HCT116 (cell line): ENCODE measurements at regions not wholly inside any gene's neighbourhood (a gene's known extent, or its start where the extent isn't known, plus 50 kb on each side); places are given as distances from the start of the nearest gene placed in this dataset.

Experiments
- ATAC-seq: fragments of 200-7000 bp; cut with Tn5 transposase; 2 replicates; pipeline ENCODE4 v1.9.1; 2020; ENCODE audit warnings: mild to moderate bottlenecking, moderate library complexity
- BruUV-seq: library from RNA; stranded (reverse); fragments of 400-500 nt; replicated peaks from 2 replicates; lab custom pipeline; 2021; lab: Mats Ljungman, UMichigan
- CTCF ChIA-PET: fragments of 300-600 bp; sonication (Branson Sonifier 250); formaldehyde crosslinking; loops from one replicate; lab custom pipeline; 2021; ENCODE audit warnings: antibody characterized with exemption; lab: Charles Lee
- POLR2A ChIA-PET: fragments of 300-600, 350-600 bp; sonication (Branson Sonifier 250); formaldehyde crosslinking; loops from one replicate; lab custom pipeline; 2021; ENCODE audit warnings: antibody characterized with exemption; lab: Charles Lee
- RAD21 ChIA-PET, 2 experiments: fragments of 300-600 bp; sonication (Branson Sonifier 250); formaldehyde crosslinking; loops; one replicate each; lab custom pipeline; 2023; ENCODE audit warnings: low total read pairs in 2 of 2; ENCODE audit not compliant: uncharacterized antibody in 2 of 2, unreplicated experiment in 2 of 2, low non-redundant PET in 1 of 2; lab: Charles Lee
- DNase-seq: peaks from one replicate; pipeline ENCODE4 v3.0.0-alpha.2; 2010; ENCODE audit warnings: low read depth, low spot score
- H2AFZ ChIP-seq: fragments of 200-600 bp; shearing (Covaris generic), sonication (generic); 2 replicates; pipeline ENCODE4 v1.6.1; 2017; ENCODE audit warnings: low read depth, mixed run types, mixed read lengths, antibody characterized with exemption, low read length; ENCODE audit not compliant: poor library complexity, severe bottlenecking
- H3K27ac ChIP-seq: 2 replicates; pipeline ENCODE4 v1.5.1; 2012; ENCODE audit warnings: low read depth, low read length
- H3K27me3 ChIP-seq: fragments of 200-600 bp; sonication (generic); 2 replicates; pipeline ENCODE4 v1.6.1; 2016; ENCODE audit warnings: mixed run types, low read length, mixed read lengths; ENCODE audit not compliant: insufficient read depth
- H3K36me3 ChIP-seq, 2 experiments: fragments of 200-500 bp in 1 of 2; fragments of 200-600 bp in 1 of 2; sonication (Bioruptor generic) in 1 of 2; sonication (generic) in 1 of 2; 2 replicates each; pipeline versions ENCODE4 v1.5.1 to v1.6.1; 2014 to 2016; ENCODE audit warnings: low read length in 2 of 2, inconsistent platforms in 1 of 2, mixed read lengths in 1 of 2, mixed run types in 1 of 2; ENCODE audit not compliant: insufficient read depth in 2 of 2, control insufficient read depth in 1 of 2
- H3K4me1 ChIP-seq, 2 experiments: fragments of 200-600 bp in 1 of 2; sonication (generic) in 1 of 2; 2 replicates each; pipeline versions ENCODE4 v1.5.1 to v1.6.1; 2012 to 2017; ENCODE audit warnings: low read length in 2 of 2, inconsistent platforms in 1 of 2, mild to moderate bottlenecking in 1 of 2, mixed read lengths in 1 of 2, mixed run types in 1 of 2, moderate library complexity in 1 of 2; ENCODE audit not compliant: insufficient read depth in 2 of 2, control insufficient read depth in 1 of 2
- H3K4me2 ChIP-seq: fragments of 200-600 bp; sonication (generic); 2 replicates; pipeline ENCODE4 v1.6.1; 2017; ENCODE audit warnings: mixed run types, low read length, mixed read lengths
- H3K4me3 ChIP-seq, 2 experiments: fragments of 200-600 bp in 1 of 2; sonication (generic) in 1 of 2; replicated peaks in 1 of 2; 2 replicates each; pipeline ENCODE4 v1.5.1; 2011 to 2016; ENCODE audit warnings: low read length in 2 of 2, control low read depth in 1 of 2, low read depth in 1 of 2, mild to moderate bottlenecking in 1 of 2, mixed read lengths in 1 of 2, mixed run types in 1 of 2
- H3K79me2 ChIP-seq: fragments of 200-600 bp; sonication (generic); 2 replicates; pipeline ENCODE4 v1.6.1; 2017; ENCODE audit warnings: mild to moderate bottlenecking, mixed run types, low read length, moderate library complexity, mixed read lengths; ENCODE audit not compliant: insufficient read depth
- H3K9ac ChIP-seq: fragments of 200-600 bp; sonication (generic); 2 replicates; pipeline ENCODE4 v1.6.1; 2016; ENCODE audit warnings: low read length, mixed read lengths
- H3K9me2 ChIP-seq: fragments of 200-600 bp; sonication (generic), shearing (Covaris generic); 2 replicates; pipeline ENCODE4 v1.6.1; 2017; ENCODE audit warnings: mixed run types, mild to moderate bottlenecking, moderate library complexity; ENCODE audit not compliant: insufficient read depth
- H3K9me3 ChIP-seq, 2 experiments: fragments of 200-500 bp in 1 of 2; fragments of 200-600 bp in 1 of 2; sonication (Bioruptor generic) in 1 of 2; sonication (generic) in 1 of 2; 2 replicates each; pipeline ENCODE4 v1.6.1; 2014 to 2017; ENCODE audit warnings: low read length in 2 of 2, mixed read lengths in 2 of 2, inconsistent platforms in 1 of 2, low read depth in 1 of 2, mild to moderate bottlenecking in 1 of 2, mixed run types in 1 of 2, moderate library complexity in 1 of 2; ENCODE audit not compliant: control insufficient read depth in 1 of 2, insufficient read depth in 1 of 2
- H4K20me1 ChIP-seq: fragments of 200-600 bp; sonication (generic), shearing (Covaris generic); 2 replicates; pipeline ENCODE4 v1.6.1; 2017; ENCODE audit warnings: mixed run types, mild to moderate bottlenecking, moderate library complexity; ENCODE audit not compliant: insufficient read depth
- CEBPB ChIP-seq: IDR thresholded peaks from 2 replicates; pipeline ENCODE4 v1.6.1; 2012; ENCODE audit warnings: low read depth
- EGR1 ChIP-seq: IDR thresholded peaks from 2 replicates; pipeline ENCODE4 v1.6.1; 2012; ENCODE audit warnings: low read depth
- ELF1 ChIP-seq: IDR thresholded peaks from 2 replicates; pipeline ENCODE4 v1.6.1; 2012; ENCODE audit warnings: low read depth, borderline replicate concordance
- EZH2phosphoT487 ChIP-seq: fragments of 200-600 bp; IDR thresholded peaks from 2 replicates; pipeline ENCODE4 v1.6.1; 2018; ENCODE audit warnings: antibody characterized with exemption, borderline replicate concordance
- FOSL1 ChIP-seq: IDR thresholded peaks from 2 replicates; pipeline ENCODE4 v1.6.1; 2012; ENCODE audit warnings: low read depth
- POLR2AphosphoS5 ChIP-seq: IDR thresholded peaks from 2 replicates; pipeline ENCODE4 v1.6.1; 2011; ENCODE audit warnings: mild to moderate bottlenecking, low read depth, low read length, moderate library complexity
- RAD21 ChIP-seq: IDR thresholded peaks from 2 replicates; pipeline ENCODE4 v1.6.1; 2012; ENCODE audit warnings: low read depth, mild to moderate bottlenecking
- SIN3A ChIP-seq: IDR thresholded peaks from 2 replicates; pipeline ENCODE4 v1.6.1; 2012; ENCODE audit warnings: low read depth
- TCF7L2 ChIP-seq: IDR thresholded peaks from 2 replicates; pipeline ENCODE4 v1.7.0; 2011; ENCODE audit warnings: borderline replicate concordance, inconsistent platforms; ENCODE audit not compliant: insufficient read depth, insufficient read length; ENCODE audit errors: extremely low read depth
- YY1 ChIP-seq: IDR thresholded peaks from 2 replicates; pipeline ENCODE4 v1.6.1; 2011; ENCODE audit warnings: low read length, low read depth, moderate library complexity, mild to moderate bottlenecking; ENCODE audit not compliant: insufficient replicate concordance; ENCODE audit errors: extremely low read depth
- intact Hi-C: fragments of 100-400 bp; cut with micrococcal nuclease; formaldehyde crosslinking; loops from 2 replicates; pipeline ENCODE4 v1.10.0; 2022
- TF ChIP-seq, protein P1 (sequence below): IDR thresholded peaks from 2 replicates; pipeline ENCODE4 v1.6.1; 2012
- TF ChIP-seq, protein P2 (sequence below): IDR thresholded peaks from 2 replicates; pipeline ENCODE4 v1.6.1; 2011; ENCODE audit warnings: mild to moderate bottlenecking, low read length, moderate library complexity; ENCODE audit not compliant: insufficient replicate concordance; ENCODE audit errors: extremely low read depth
- TF ChIP-seq, protein P3 (sequence below), 3 experiments: fragments of 200-600 bp in 1 of 3; sonication (generic) in 1 of 3; IDR thresholded peaks in 2 of 3; conservative IDR thresholded peaks in 1 of 3; 2 replicates each; pipeline ENCODE4 v1.5.1; 2012 to 2017; ENCODE audit warnings: low read depth in 2 of 3, low read length in 2 of 3, antibody characterized with exemption in 1 of 3, borderline replicate concordance in 1 of 3, control low read depth in 1 of 3, mild to moderate bottlenecking in 1 of 3, mixed read lengths in 1 of 3, mixed run types in 1 of 3, moderate library complexity in 1 of 3; ENCODE audit not compliant: insufficient read depth in 1 of 3

DNA sequence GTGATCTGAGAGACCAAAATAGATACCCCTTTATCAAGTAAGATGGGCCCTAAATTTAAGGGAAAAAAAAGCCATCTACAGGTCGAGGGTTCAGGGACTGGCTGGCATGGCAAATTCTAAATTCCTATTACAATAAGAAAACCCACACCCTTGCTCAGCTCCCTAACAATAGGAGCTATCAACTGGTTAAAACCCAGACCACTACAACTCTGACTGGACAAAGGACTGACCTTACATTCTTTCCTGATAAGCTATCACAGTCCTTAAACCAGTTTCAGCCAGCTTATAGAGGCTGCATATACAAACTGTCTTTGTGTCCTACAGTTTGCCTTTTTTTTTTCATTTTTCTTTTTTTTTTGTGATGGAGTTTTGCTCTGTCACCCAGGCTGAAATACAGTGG lies 803.6 kb downstream of the NR2F1-AS1 start:
- DNase-seq, result no peak
- Histone ChIP-seq H3K79me2 (no peaks in the 10 kb centered on the region), H3K27me3 (no peaks in the 10 kb centered on the region), H3K9me3 (no peaks in the 10 kb centered on the region), H3K4me1 (no peaks in the 10 kb centered on the region), H4K20me1 (no peaks in the 10 kb centered on the region), H3K27ac (no peak overlapping the region), H3K4me3 (no peak overlapping the region), H3K4me2 (no peak overlapping the region), H3K9me2 (no peaks in the 10 kb centered on the region), H2AFZ (no peak overlapping the region), H3K36me3 (no peaks in the 10 kb centered on the region), H3K9ac (no peak overlapping the region)
- RAD21 ChIA-PET, result no interaction called here
- BruUV-seq, result no TSS peak
- no peak for TF ChIP-seq FOSL1
- TF ChIP-seq TCF7L2, result no peak
- ATAC-seq, result no peak
- POLR2A ChIA-PET, result no interaction called here
- CTCF ChIA-PET, result no interaction called here
- intact Hi-C loops, result no loop called here

DNA sequence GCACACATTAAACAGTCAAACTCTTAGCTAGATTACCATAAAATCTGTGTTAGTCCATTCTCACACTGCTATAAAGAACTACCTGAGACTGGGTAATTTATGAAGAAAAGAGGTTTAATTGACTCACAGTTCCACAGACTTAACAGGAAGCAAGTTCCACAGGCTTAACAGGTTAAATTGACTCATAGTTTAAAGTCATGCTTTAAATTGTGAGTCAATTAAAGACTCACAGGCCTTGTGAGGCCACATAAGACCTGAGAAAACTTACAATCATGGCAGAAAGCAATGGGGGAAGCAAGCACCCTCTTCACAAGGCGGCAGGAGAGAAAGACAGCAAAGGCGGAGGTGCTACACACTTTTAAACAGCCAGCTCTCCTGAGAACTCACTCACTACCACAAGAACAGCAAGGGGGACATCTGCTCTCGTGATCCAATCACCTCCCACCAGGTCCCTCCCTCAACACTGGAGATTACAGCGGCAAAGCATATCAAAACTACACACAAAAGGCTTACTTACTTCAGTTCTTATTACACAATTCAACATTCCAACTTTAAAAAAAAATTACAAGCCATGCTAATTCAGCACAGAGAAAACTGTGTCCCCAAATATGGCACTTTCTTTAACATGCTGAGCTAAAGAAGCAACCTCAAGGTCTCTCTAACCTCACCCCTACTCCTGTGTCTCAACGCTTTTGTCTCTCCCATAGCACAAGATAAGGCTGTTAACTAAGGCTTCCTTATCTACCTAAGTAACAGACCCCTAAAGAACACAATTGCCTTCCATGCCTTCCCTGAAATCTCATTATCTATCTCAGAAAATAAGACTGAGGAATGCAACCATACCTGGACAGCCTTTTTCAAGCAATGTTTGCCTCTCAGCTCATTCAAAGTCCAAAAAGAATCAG lies 805.1 kb downstream of the NR2F1-AS1 start:
- Histone ChIP-seq H4K20me1 (no peaks in the 10 kb centered on the region), H3K4me3 (no peak overlapping the region), H3K9me3 (no peaks in the 10 kb centered on the region), H3K79me2 (no peaks in the 10 kb centered on the region), H3K9me2 (no peaks in the 10 kb centered on the region), H3K27me3 (no peaks in the 10 kb centered on the region), H2AFZ (no peak overlapping the region), H3K27ac (no peak overlapping the region), H3K4me1 (no peaks in the 10 kb centered on the region), H3K4me2 (no peak overlapping the region), H3K36me3 (no peaks in the 10 kb centered on the region), H3K9ac (no peak overlapping the region)
- RAD21 ChIA-PET, result no interaction called here
- POLR2A ChIA-PET, result no interaction called here
- CTCF ChIA-PET, result no interaction called here
- intact Hi-C loops, result no loop called here
- no peak for ATAC-seq
- no peak for DNase-seq
- no TSS peak for BruUV-seq
- TF ChIP-seq, protein P1, sequence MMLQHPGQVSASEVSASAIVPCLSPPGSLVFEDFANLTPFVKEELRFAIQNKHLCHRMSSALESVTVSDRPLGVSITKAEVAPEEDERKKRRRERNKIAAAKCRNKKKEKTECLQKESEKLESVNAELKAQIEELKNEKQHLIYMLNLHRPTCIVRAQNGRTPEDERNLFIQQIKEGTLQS, result no peak
- TF ChIP-seq CEBPB (no peak), FOSL1 (no peak), TCF7L2 (no peak), POLR2AphosphoS5 (no peak), RAD21 (no peak), EGR1 (no peak), SIN3A (no peak), EZH2phosphoT487 (no peak), YY1 (no peak), ELF1 (no peak)
- TF ChIP-seq, protein P2, sequence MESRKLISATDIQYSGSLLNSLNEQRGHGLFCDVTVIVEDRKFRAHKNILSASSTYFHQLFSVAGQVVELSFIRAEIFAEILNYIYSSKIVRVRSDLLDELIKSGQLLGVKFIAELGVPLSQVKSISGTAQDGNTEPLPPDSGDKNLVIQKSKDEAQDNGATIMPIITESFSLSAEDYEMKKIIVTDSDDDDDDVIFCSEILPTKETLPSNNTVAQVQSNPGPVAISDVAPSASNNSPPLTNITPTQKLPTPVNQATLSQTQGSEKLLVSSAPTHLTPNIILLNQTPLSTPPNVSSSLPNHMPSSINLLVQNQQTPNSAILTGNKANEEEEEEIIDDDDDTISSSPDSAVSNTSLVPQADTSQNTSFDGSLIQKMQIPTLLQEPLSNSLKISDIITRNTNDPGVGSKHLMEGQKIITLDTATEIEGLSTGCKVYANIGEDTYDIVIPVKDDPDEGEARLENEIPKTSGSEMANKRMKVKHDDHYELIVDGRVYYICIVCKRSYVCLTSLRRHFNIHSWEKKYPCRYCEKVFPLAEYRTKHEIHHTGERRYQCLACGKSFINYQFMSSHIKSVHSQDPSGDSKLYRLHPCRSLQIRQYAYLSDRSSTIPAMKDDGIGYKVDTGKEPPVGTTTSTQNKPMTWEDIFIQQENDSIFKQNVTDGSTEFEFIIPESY, result no peak
- TF ChIP-seq, protein P3, sequence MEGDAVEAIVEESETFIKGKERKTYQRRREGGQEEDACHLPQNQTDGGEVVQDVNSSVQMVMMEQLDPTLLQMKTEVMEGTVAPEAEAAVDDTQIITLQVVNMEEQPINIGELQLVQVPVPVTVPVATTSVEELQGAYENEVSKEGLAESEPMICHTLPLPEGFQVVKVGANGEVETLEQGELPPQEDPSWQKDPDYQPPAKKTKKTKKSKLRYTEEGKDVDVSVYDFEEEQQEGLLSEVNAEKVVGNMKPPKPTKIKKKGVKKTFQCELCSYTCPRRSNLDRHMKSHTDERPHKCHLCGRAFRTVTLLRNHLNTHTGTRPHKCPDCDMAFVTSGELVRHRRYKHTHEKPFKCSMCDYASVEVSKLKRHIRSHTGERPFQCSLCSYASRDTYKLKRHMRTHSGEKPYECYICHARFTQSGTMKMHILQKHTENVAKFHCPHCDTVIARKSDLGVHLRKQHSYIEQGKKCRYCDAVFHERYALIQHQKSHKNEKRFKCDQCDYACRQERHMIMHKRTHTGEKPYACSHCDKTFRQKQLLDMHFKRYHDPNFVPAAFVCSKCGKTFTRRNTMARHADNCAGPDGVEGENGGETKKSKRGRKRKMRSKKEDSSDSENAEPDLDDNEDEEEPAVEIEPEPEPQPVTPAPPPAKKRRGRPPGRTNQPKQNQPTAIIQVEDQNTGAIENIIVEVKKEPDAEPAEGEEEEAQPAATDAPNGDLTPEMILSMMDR (IDR thresholded peaks at IDR 0.05 in 2 of 3, conservative IDR thresholded peaks at IDR 0.05 in 1 of 3; ENCODE audit: borderline replicate concordance in 1 of 3, insufficient read depth in 1 of 3, low read depth in 2 of 3, low read length in 2 of 3), result no peak
